Panc1 (cell line): ENCODE measurements at regions not wholly inside any gene's neighbourhood (a gene's known extent, or its start where the extent isn't known, plus 50 kb on each side); places are given as distances from the start of the nearest gene placed in this dataset.

Experiments
- ATAC-seq: fragments of 200-7000 bp; cut with Tn5 transposase; 2 replicates; pipeline ENCODE4 v1.9.1; 2020; ENCODE audit warnings: mild to moderate bottlenecking, moderate library complexity
- BruUV-seq: library from RNA; stranded (reverse); fragments of 400-500 nt; replicated peaks from 2 replicates; lab custom pipeline; 2021; lab: Mats Ljungman, UMichigan
- CTCF ChIA-PET: fragments of 300-600 bp; sonication (Branson Sonifier 250); formaldehyde crosslinking; loops from one replicate; lab custom pipeline; 2022; ENCODE audit warnings: antibody characterized with exemption; lab: Charles Lee
- POLR2A ChIA-PET: fragments of 300-600 bp; sonication (Branson Sonifier 250); formaldehyde crosslinking; loops from one replicate; lab custom pipeline; 2022; ENCODE audit warnings: antibody characterized with exemption; lab: Charles Lee
- DNase-seq: peaks from one replicate; pipeline ENCODE4 v3.0.0-alpha.2; 2010; ENCODE audit warnings: low read depth, low spot score
- H3K27ac ChIP-seq: 2 replicates; pipeline ENCODE4 v1.5.1; 2011; ENCODE audit warnings: mild to moderate bottlenecking, low read length, inconsistent platforms
- H3K27me3 ChIP-seq: fragments of 200-500 bp; sonication (Bioruptor generic); 2 replicates; pipeline ENCODE4 v1.6.0; 2014; ENCODE audit warnings: low read length, inconsistent platforms; ENCODE audit not compliant: control insufficient read depth, insufficient read depth
- H3K36me3 ChIP-seq: fragments of 200-500 bp; sonication (Bioruptor generic); 2 replicates; pipeline ENCODE4 v1.5.1; 2014; ENCODE audit warnings: inconsistent platforms, mild to moderate bottlenecking, low read length, moderate library complexity; ENCODE audit not compliant: control insufficient read depth, insufficient read depth
- H3K4me1 ChIP-seq: 2 replicates; pipeline ENCODE4 v1.5.1; 2011; ENCODE audit warnings: inconsistent platforms, mild to moderate bottlenecking, low read length, moderate library complexity; ENCODE audit not compliant: control insufficient read depth, insufficient read depth
- H3K4me3 ChIP-seq, 2 experiments: 2 replicates each; pipeline ENCODE4 v1.5.1; 2011 to 2012; ENCODE audit warnings: low read depth in 2 of 2, low read length in 2 of 2, mild to moderate bottlenecking in 2 of 2, inconsistent platforms in 1 of 2, moderate library complexity in 1 of 2
- H3K9me3 ChIP-seq: fragments of 200-500 bp; sonication (Bioruptor generic); 2 replicates; pipeline ENCODE4 v1.5.1; 2014; ENCODE audit warnings: low read depth, mild to moderate bottlenecking, inconsistent platforms, low read length, moderate library complexity; ENCODE audit not compliant: control insufficient read depth, insufficient read depth
- CTCF ChIP-seq: fragments of 450-650 bp; IDR thresholded peaks from 2 replicates; pipeline ENCODE4 v1.5.1; 2017; ENCODE audit warnings: mild to moderate bottlenecking
- POLR2AphosphoS5 ChIP-seq: IDR thresholded peaks from 2 replicates; pipeline ENCODE4 v1.6.1; 2012; ENCODE audit warnings: mild to moderate bottlenecking, low read depth, low read length, moderate library complexity
- REST ChIP-seq, 2 experiments: IDR thresholded peaks; 2 replicates each; pipeline ENCODE4 v1.6.1; 2011 to 2012; ENCODE audit warnings: low read depth in 2 of 2, control low read depth in 1 of 2, low read length in 1 of 2, mild to moderate bottlenecking in 1 of 2, moderate library complexity in 1 of 2; ENCODE audit not compliant: insufficient read depth in 1 of 2
- SIN3A ChIP-seq: IDR thresholded peaks from 2 replicates; pipeline ENCODE4 v1.6.1; 2012; ENCODE audit warnings: low read depth, mild to moderate bottlenecking, low read length, moderate library complexity, borderline replicate concordance; ENCODE audit not compliant: insufficient read depth
- TCF7L2 ChIP-seq: IDR thresholded peaks from 2 replicates; pipeline ENCODE4 v1.6.1; 2011; ENCODE audit warnings: mild to moderate bottlenecking, low read depth, low read length, inconsistent platforms
- in situ Hi-C: cut with HindIII; loops from 2 replicates; pipeline ENCODE4 v1.10.0; 2016; ENCODE audit warnings: low sequenced_read_pairs, low pct_unique_long_range_greater_than_20kb
- intact Hi-C: fragments of 100-400 bp; cut with micrococcal nuclease; formaldehyde crosslinking; loops from one replicate; pipeline ENCODE4 v1.10.0; 2022; ENCODE audit not compliant: unreplicated experiment

- intact Hi-C loops, result no loop called here
- no peaks in the 10 kb centered on the region for H3K27me3 ChIP-seq
- no peak for ATAC-seq
- DNase-seq, result no peak
- in situ Hi-C loops, result no loop called here
- no TSS peak for BruUV-seq
- H3K4me3 ChIP-seq, result no peak overlapping the region
- no peaks in the 10 kb centered on the region for H3K4me1 ChIP-seq
- H3K27ac ChIP-seq, result no peak overlapping the region
- no peaks in the 10 kb centered on the region for H3K9me3 ChIP-seq
- ChIA-PET CTCF (no interaction called here), POLR2A (interaction anchor here (0.6 kb wide), 1 partner anchor 449 kb away, joined by 3 read pairs; no protein-coding TSS in a partner anchor)
- TF ChIP-seq SIN3A (no peak), TCF7L2 (no peak), CTCF (no peak), POLR2AphosphoS5 (no peak), REST (IDR thresholded peaks at IDR 0.05; ENCODE audit: insufficient read depth in 1 of 2, low read depth in 2 of 2, low read length in 1 of 2) (no peak)
- no peaks in the 10 kb centered on the region for H3K36me3 ChIP-seq
Observed at GRCh38 chr2:239514754-239515530, 114.1 kb upstream of the HDAC4 start.

- H3K27ac ChIP-seq, result no peak overlapping the region
- no peaks in the 10 kb centered on the region for H3K9me3 ChIP-seq
- no peaks in the 10 kb centered on the region for H3K27me3 ChIP-seq
- CTCF ChIA-PET, result no interaction called here
- in situ Hi-C loops, result no loop called here
- intact Hi-C loops, result no loop called here
- POLR2A ChIA-PET, result no interaction called here
- H3K4me1 ChIP-seq, result no peaks in the 10 kb centered on the region
- no TSS peak for BruUV-seq
- no peak for ATAC-seq
- TF ChIP-seq REST (IDR thresholded peaks at IDR 0.05; ENCODE audit: insufficient read depth in 1 of 2, low read depth in 2 of 2, low read length in 1 of 2) (no peak), CTCF (no peak), SIN3A (no peak), POLR2AphosphoS5 (no peak), TCF7L2 (no peak)
- no peak for DNase-seq
- no peaks in the 10 kb centered on the region for H3K36me3 ChIP-seq
- no peak overlapping the region for H3K4me3 ChIP-seq
Observed at GRCh38 chr2:239512054-239512453, 111.2 kb upstream of the HDAC4 start.
